T-helper 2 cell (primary cell): ENCODE measurements at regions not wholly inside any gene's neighbourhood (a gene's known extent, or its start where the extent isn't known, plus 50 kb on each side); places are given as distances from the start of the nearest gene placed in this dataset.

Experiments
- DNase-seq, 5 experiments: peaks; one replicate each; pipeline versions ENCODE4 v3.0.0 to v3.0.0-alpha.2; 2012 to 2022

GRCh38 chr2:222146488-222146887, 152.3 kb downstream of the PAX3 start:
- DNase-seq: no peak

GRCh38 chr2:222142027-222142426, 156.8 kb downstream of the PAX3 start:
- DNase-seq: no peak

DNA sequence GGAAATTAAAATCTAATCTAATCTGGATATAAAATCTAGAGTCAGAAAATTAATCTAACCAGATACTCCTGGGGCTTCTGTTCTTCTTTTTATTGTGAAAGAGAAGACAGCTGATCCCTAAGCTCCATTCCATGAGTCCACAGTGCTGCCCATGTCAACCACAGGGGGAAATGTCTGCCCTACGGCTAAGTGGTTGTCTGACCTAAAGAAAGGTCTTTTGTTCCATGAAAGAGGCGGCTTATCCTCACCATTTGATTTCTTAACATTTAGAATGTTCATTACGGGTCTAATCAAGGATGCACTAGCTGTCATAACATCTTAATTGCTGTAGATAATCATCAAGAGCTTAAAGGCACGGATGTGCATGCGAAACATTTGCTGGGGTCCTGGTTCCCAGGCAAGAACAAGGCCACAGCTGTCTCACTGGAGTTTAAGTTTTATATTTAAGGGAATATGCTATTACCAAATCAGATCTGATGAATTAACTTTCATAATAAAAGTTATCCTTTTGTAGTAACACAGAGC, 162.6 kb downstream of the PAX3 start:
- no peak for DNase-seq

DNA sequence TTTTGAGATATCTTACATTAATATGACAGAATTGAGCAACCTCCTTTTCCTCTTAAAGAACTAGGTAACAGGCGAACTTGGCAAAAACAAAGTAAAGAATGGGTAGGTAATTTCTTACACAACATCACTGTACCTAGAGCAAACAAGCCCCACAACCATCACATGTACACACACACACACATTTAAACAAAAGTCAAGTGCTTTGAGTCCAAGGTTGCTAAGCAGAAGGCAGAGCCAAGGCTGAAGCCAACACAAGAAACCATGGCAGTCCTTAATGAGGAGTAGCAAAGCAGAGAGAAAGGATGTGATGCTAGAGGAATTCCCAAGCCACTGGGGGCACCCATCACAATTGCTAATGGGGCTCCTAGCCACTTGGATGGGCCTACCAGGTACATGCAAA, 164.1 kb downstream of the PAX3 start:
- DNase-seq: no peak

- DNase-seq: no peak
These were observed 164.9 kb downstream of the PAX3 start for GRCh38 chr2:222133897-222134296.

GRCh38 chr2:222130855-222131254, 167.9 kb downstream of the PAX3 start:
- DNase-seq: no peak

DNA sequence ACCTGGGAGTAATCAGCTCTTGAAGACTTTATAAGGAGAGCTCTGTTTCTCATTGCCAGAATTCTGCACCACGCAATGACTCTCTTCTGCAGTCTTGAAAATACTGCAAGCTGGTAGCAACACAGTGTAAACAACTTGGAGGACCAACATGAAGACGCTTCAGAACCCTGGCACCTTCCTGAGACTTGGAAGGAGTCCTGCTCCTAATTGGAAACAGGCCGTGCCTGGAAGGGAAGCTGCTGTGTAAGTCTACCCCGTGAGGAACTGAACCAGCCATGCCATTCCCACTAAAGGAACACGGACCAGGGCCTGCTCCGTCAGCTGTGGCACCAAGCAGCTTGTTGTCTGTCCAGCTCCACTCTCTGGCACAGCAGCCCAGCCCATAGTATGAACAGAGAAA, 171.1 kb downstream of the PAX3 start:
- no peak for DNase-seq

DNA sequence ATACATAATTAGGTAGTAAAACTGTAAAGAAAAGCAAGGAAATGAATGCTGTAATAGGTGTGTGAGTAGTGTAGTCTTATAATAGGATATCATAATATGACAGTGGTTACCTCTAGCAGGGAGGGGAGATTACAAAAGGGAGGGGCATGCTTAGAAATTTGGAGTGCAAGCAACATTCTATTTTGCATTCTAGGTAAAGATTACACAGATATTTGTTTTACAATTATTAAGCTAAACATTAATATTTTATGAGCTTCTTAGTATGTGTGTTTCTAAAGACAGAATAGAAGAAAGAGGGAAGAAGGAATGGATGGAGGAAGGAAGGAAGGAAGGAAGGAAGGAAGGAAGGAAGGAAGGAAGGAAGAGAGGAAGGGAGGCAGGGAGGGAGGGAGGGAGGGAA, 177.9 kb downstream of the PAX3 start:
- DNase-seq: no peak

DNA sequence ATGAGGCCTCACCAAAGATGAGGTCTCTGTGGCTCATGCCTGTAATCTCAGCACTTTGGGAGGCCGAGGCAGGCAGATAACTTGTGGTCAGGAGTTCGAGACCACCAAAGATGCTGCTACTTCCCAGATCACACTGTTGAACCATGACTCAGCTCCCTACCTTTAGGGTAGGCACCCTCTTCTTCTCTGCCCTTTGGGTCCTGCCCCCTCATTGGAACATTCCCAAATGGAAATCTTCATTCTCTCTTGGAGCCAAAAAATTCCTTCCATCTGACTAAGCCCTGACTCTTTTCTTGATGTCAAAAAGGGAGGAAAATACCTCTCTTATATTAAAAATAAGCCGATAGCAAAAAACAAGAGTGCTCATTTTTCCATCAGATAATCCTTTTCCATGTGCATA, 183.5 kb downstream of the PAX3 start:
- DNase-seq: no peak

DNA sequence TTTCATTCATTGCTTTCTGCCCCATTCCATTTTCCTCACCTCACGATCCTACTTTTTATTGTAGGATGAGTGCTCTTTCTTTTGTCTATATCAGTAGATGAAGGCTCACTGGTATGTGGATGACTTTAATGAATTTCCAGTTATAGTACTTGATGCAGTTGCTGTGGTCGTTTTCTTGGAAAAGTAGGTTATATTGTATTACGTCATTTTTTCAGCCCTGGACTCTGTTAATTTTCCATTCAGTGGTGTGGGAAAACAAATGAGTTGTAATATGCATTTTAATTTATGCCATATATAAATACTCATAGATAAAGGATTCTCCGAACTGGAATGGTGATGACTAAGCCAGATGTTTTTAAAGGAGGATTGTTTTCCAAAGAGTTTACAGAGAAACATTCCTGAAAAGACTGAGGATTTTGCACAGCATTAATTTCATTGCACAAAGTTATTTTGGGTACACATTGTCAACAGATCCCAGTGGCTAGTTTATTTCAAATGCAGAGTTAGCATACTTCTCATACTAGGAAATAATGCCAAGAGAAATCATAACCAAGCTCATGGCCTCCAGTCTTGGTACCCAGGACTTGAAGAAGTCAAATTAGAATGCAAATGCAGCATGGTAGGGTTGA, 189.7 kb downstream of the PAX3 start:
- DNase-seq: no peak

- no peak for DNase-seq
These were observed 190.3 kb downstream of the PAX3 start for GRCh38 chr2:222108497-222108896.

- no peak for DNase-seq
These were observed 193.8 kb downstream of the PAX3 start for GRCh38 chr2:222105046-222105445.

- DNase-seq: no peak
These were observed 196.0 kb downstream of the PAX3 start for GRCh38 chr2:222102575-222103349.

DNA sequence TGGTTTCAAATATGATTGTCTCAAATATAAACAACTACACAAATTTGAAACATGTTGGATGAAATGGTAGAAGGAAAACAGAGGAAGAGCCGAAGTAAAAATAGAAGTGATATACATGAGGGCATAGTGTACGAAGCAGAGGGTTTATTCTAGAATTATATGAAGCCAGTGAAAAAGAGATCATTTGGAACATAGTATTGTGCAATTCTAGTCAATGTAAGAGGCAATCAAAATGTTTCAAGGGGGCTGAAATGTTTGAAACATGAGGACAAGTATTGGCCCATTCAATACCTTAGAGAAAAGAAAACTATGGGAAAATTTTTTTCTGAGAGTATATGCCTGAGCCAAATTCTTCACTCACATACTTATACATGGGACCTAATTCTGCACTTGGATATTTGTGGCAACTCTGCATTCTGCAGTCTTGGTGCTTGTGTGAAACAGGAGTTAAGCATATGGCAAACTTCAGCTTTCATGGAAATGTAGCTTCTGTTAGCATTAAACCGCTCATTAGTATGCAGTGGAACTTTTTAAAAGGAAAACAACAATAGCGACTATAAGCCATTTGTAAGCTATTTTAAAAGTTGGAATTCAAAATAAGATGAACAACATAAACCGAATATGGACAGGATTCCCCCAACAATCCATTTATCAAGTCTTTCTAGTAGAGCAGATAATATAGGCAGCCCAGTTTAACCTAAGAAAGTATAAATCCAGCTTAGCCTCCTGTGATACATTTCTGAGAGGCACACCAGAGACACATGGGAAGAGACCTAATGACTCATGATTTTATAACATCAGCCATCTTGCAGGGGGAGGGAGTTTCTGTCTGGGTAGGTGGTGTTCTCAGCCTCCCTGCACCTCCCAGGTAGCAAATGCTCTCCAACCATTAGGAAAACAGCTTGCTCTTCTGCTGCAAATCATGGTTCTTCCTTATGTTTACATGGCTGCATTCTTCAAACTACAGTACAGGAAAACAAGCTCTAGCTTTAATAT, 197.8 kb downstream of the PAX3 start:
- no peak for DNase-seq

DNA sequence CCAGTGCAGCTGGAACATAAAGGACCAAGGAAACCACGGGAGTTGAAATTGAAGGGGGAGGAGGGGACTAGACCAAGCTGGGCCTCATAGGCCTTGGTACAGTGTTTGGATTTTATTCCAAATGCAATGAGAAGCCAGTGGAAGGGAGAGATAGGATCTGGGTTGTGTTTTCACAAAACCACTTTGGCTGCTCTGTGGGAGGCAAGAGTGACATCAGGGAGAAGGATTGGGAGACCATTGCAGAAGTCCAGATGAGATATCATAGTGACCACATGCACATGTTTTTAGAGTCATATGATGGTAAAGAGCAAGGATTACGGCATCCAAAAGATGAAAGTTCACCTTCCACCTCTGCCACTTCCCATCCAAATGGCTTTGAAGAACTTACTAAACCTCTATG, 210.2 kb downstream of the PAX3 start:
- no peak for DNase-seq

DNA sequence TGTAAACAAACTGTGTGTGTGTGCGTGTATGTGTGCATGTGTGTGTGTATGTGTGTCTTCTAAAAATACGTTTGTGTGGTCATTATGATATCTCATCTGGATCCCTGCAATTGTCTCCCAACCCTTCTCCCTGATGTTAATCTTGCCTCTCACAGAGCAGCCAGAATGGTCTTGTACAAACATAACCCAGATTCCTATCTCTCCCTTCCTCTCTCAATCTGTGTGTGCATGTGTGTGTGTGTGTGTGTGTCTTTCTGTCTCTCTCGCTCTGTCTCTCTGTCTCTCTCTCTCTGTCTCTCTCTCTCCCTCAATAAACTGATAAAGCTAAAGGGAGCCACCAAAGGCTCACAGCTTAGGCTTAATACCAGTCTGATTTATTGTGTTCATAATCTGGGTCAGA, 210.8 kb downstream of the PAX3 start:
- DNase-seq: no peak

- no peak for DNase-seq
These were observed 216.6 kb downstream of the PAX3 start for GRCh38 chr2:222082201-222082600.

- DNase-seq: no peak
These were observed 218.7 kb downstream of the PAX3 start for GRCh38 chr2:222080141-222080540.

DNA sequence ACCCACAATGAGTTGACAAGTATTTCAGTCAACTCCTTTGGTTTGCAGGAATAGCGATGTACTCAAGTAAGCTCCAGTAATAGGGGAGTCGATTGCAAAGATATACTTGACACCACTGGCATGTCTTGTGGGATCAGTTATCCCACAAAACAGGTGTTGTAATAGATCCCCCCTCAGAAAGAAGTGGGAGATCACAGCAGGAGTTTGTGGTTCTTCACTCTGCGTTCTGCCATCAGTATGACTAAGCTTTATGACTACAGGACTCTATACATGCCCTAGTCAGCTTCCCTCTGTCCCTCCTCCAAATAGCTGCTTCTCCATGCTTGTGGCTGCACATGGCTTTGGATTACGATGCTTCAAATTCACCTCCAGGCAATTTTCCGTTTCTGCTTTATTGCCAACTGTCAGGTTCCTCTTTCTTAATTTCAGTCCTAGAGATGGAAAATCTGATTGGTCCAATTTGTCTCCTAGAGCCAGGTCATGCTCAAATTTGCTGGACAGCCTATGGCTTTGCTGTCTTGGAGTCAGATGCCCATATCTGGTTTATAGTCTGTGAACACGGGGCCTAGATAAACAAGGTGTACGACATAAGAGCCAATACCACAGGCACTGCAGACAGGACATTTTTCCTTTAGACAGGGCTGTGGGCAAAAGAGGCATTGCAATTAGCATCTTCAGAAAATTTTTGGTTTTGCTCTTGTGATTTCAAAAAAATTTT, 221.7 kb downstream of the PAX3 start:
- no peak for DNase-seq

DNA sequence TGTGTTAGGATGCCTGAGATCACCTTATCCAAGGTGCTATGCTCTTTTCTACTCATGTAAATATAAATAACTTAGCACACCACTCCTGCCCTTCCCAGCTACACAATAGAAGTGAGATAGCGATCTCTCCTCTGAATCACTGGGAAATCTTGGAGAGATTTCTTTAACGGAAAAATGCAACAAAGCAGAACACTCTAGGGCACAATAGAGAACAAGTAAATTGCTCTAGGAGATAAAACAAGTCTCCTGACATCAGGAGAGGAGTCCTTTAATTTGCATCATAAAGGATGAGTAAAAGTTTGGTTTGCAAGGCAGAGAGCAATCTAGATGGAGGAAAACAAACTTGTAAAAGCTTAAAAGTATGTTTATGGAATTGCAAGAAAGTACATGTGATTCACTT, 224.1 kb downstream of the PAX3 start:
- no peak for DNase-seq

DNA sequence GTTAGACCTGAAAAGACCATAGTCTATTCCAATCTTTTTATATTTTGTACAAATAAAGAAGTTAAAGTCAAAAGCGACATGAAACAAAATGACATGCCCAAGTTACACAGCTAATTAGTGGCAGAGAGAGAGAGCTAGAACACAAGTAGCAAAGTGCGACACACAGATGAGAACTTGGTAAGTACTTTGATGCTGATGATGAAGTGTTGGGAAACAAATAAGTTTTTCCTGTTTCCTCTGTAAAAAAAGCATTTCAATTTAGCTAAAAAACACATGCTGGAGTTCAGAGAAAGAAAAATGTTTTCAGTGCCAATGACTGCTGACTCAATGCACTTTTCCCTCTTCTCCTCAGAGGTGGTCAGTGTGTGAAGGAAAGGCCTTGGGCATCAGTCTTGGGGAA, 226.9 kb downstream of the PAX3 start:
- DNase-seq: no peak

GRCh38 chr2:222064286-222064685, 234.5 kb downstream of the PAX3 start:
- no peak for DNase-seq
